GM18907 (cell line): ENCODE measurements at regions not wholly inside any gene's neighbourhood (a gene's known extent, or its start where the extent isn't known, plus 50 kb on each side); places are given as distances from the start of the nearest gene placed in this dataset.
A peak's percentile ranks its signal among the peaks of the same experiment; 100 is the strongest.
"Not testable (repeated sequence)": the region's sequence is repeated elsewhere in the genome, so short reads cannot be mapped to it uniquely, and the experiment has no call there.

Experiments
- ATAC-seq: cut with Tn5 transposase; IDR thresholded peaks from one replicate; pipeline ENCODE4 v1.9.1; 2021; ENCODE audit warnings: mild to moderate bottlenecking, moderate library complexity; ENCODE audit not compliant: unreplicated experiment

GRCh38 chr10:57362811-57363210, 904.9 kb downstream of the IPMK start:
- ATAC-seq, result peak; percentile 61

GRCh38 chr10:57353403-57354003, 914.2 kb downstream of the IPMK start:
- ATAC-seq, result no peak

GRCh38 chr10:57351076-57351475, 916.6 kb downstream of the IPMK start:
- no peak for ATAC-seq

GRCh38 chr10:57341294-57341693, 926.4 kb downstream of the IPMK start:
- ATAC-seq, result no peak

GRCh38 chr10:57338823-57339558, 928.7 kb downstream of the IPMK start:
- peak; percentile 73 for ATAC-seq

GRCh38 chr10:57336865-57337264, 930.8 kb downstream of the IPMK start:
- ATAC-seq, result no peak

GRCh38 chr10:57336341-57336740, 931.4 kb downstream of the IPMK start:
- no peak for ATAC-seq

- ATAC-seq, result no peak
Measured at GRCh38 chr10:57334523-57334922, 933.2 kb downstream of the IPMK start.

GRCh38 chr10:57333880-57334279, 933.8 kb downstream of the IPMK start:
- ATAC-seq, result no peak

GRCh38 chr10:57321400-57321854, 946.3 kb downstream of the IPMK start:
- ATAC-seq, result not testable (repeated sequence)

GRCh38 chr10:57320416-57320815, 947.3 kb downstream of the IPMK start:
- no peak for ATAC-seq

- ATAC-seq, result no peak
Measured at GRCh38 chr10:57314046-57314445, 953.0 kb upstream of the ZWINT start.

- ATAC-seq, result no peak
Measured at GRCh38 chr10:57303566-57303965, 942.5 kb upstream of the ZWINT start.

GRCh38 chr10:57300718-57301117, 939.7 kb upstream of the ZWINT start:
- no peak for ATAC-seq

GRCh38 chr10:57294698-57295097, 933.6 kb upstream of the ZWINT start:
- no peak for ATAC-seq

- ATAC-seq, result no peak
Measured at GRCh38 chr10:57288754-57289153, 927.7 kb upstream of the ZWINT start.

GRCh38 chr10:57262892-57263291, 901.8 kb upstream of the ZWINT start:
- no peak for ATAC-seq

GRCh38 chr10:57260175-57260574, 899.1 kb upstream of the ZWINT start:
- no peak for ATAC-seq

- ATAC-seq, result no peak
Measured at GRCh38 chr10:57249615-57250281, 888.7 kb upstream of the ZWINT start.

- no peak for ATAC-seq
Measured at GRCh38 chr10:57247271-57247670, 886.2 kb upstream of the ZWINT start.

- ATAC-seq, result no peak
Measured at GRCh38 chr10:57225920-57226319, 864.9 kb upstream of the ZWINT start.

GRCh38 chr10:57224811-57225210, 863.8 kb upstream of the ZWINT start:
- no peak for ATAC-seq
